Prostate gland (tissue), 2 donors: ENCODE measurements at regions not wholly inside any gene's neighbourhood (a gene's known extent, or its start where the extent isn't known, plus 50 kb on each side); places are given as distances from the start of the nearest gene placed in this dataset.
"Not testable (repeated sequence)": the region's sequence is repeated elsewhere in the genome, so short reads cannot be mapped to it uniquely, and the experiment has no call there.

ENCODE experiments used
- DNase-seq: peaks from one replicate; pipeline ENCODE4 v3.0.0-alpha.2; 2019; ENCODE audit warnings: low spot score
- H3K27ac ChIP-seq, 2 donors: fragments of 200-600 bp; sonication (generic); 2 replicates each; pipeline ENCODE4 v1.5.1; 2017 to 2019
- H3K27me3 ChIP-seq: fragments of 200-600 bp; sonication (generic); replicated peaks from 2 replicates; pipeline ENCODE4 v1.5.1; 2019; ENCODE audit not compliant: insufficient read depth
- H3K36me3 ChIP-seq, 2 donors: fragments of 200-600 bp; sonication (generic); 1 replicate in 1 of 2; 2 replicates in 1 of 2; pipeline versions ENCODE4 v1.5.1 to v1.8.1; 2017 to 2019
- H3K4me1 ChIP-seq: fragments of 200-600 bp; sonication (generic); replicated peaks from 2 replicates; pipeline ENCODE4 v1.5.1; 2019
- H3K4me3 ChIP-seq, 2 donors: fragments of 200-600 bp; sonication (generic); 2 replicates each; pipeline ENCODE4 v1.5.1; 2017 to 2019
- H3K9me3 ChIP-seq: fragments of 200-600 bp; sonication (generic); 2 replicates; pipeline ENCODE4 v1.5.1; 2017
- CTCF ChIP-seq, 4 experiments: fragments of 200-600 bp in 2 of 4; fragments of 450-650 bp in 2 of 4; sonication (generic) in 2 of 4; IDR thresholded peaks; 1 replicate in 3 of 4; 2 replicates in 1 of 4; pipeline ENCODE4 v1.5.1; 2016 to 2019; ENCODE audit warnings: antibody characterized with exemption in 4 of 4, mild to moderate bottlenecking in 2 of 4, moderate library complexity in 2 of 4
- POLR2A ChIP-seq: fragments of 450-650 bp; IDR thresholded peaks from one replicate; pipeline ENCODE4 v1.6.1; 2016; ENCODE audit warnings: antibody characterized with exemption, mild to moderate bottlenecking
- POLR2AphosphoS5 ChIP-seq: sonication (generic); formaldehyde crosslinking; IDR thresholded peaks from one replicate; pipeline ENCODE4 v1.6.1; 2017; ENCODE audit warnings: antibody characterized with exemption
- WGBS: methylation state at CpG from one replicate; pipeline ENCODE4 v1.1.5; 2018; 5-methylcytosine and 5-hydroxymethylcytosine counted together
- intact Hi-C: fragments of 100-400 bp; cut with DNase I; formaldehyde crosslinking; loops from one replicate; pipeline ENCODE4 v1.14.2; 2022

DNA sequence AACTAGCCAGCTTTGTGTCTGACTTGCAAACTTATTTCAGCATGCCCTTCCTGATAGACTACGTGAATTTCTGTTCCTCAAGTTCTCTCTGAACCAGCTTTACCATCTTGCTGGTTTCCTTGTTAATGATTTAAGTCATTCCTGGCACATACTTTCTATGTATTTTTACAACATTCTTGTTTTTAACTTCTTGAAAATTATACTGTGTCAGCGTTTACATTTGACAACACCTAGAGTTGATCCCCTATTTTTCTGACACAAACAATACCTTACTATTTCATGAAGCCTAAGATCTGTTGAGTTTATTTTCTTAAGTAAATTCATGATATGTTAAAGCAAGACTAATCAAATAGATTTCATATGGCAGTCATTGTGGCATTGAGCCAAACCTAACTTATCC is 686.3 kb downstream of the XPNPEP1 start:
- intact Hi-C loops, result no loop called here
- Histone ChIP-seq H3K4me3 (no peak overlapping the region), H3K27ac (no peak overlapping the region), H3K36me3 (no peaks in the 10 kb centered on the region), H3K4me1 (no peaks in the 10 kb centered on the region), H3K27me3 (no peaks in the 10 kb centered on the region), H3K9me3 (no peaks in the 10 kb centered on the region)
- no peak for DNase-seq
- TF ChIP-seq POLR2A (no peak), CTCF (IDR thresholded peaks at IDR 0.05) (no peak), POLR2AphosphoS5 (no peak)
- 35% methylated on average over 2 of the region's 2 CpGs for WGBS

DNA sequence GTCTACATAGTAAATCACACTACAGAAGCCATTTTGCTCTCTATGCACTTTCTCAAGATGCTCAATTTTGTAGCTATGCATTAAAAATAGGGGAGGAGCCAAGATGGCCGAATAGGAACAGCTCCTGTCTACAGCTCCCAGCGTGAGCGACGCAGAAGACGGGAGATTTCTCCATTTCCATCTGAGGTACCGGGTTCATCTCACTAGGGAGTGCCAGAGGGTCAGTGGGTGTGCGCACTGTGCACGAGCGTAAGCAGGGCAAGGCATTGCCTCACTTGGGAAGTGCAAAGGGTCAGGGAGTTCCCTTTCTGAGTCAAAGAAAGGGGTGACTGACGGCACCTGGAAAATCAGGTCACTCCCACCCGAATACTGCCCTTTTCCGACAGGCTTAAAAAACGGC is 699.8 kb downstream of the XPNPEP1 start:
- WGBS, result 94% methylated on average over 13 of the region's 13 CpGs
- DNase-seq, H3K36me3 ChIP-seq, intact Hi-C loops, H3K27me3 ChIP-seq, H3K9me3 ChIP-seq, H3K27ac ChIP-seq, H3K4me3 ChIP-seq, H3K4me1 ChIP-seq: not testable (repeated sequence)

- Histone ChIP-seq H3K4me1 (no peaks in the 10 kb centered on the region), H3K9me3 (no peaks in the 10 kb centered on the region), H3K27ac (no peak overlapping the region), H3K36me3 (no peaks in the 10 kb centered on the region), H3K27me3 (no peaks in the 10 kb centered on the region), H3K4me3 (no peak overlapping the region)
- 97% methylated on average over 2 of the region's 2 CpGs for WGBS
- TF ChIP-seq POLR2AphosphoS5 (no peak), POLR2A (no peak), CTCF (IDR thresholded peaks at IDR 0.05) (no peak)
- no peak for DNase-seq
- intact Hi-C loops, result no loop called here
Measured at GRCh38 chr10:109219935-109220605, 703.2 kb downstream of the XPNPEP1 start.

DNA sequence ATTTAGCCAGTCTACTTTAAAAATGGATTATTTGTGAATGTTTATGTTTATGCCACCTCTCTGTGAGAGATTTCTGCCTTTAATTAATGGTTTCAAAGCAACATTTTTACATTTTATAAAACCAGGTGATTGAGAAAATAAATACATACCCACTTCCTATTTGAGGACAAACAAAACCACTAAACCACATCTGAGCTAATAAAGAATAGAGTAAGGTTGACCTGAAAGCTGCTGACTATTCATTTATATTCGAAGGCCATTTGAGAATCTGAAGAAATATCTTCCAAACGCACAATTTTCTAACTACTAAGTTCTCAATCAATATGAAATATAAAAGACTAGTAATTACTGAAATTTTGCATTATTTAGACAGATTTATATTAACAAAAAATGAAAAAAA is 705.1 kb downstream of the XPNPEP1 start:
- H3K4me3 ChIP-seq, result no peak overlapping the region
- H3K4me1 ChIP-seq, result no peaks in the 10 kb centered on the region
- WGBS, result 86% methylated on average over 2 of the region's 2 CpGs
- H3K36me3 ChIP-seq, result no peaks in the 10 kb centered on the region
- H3K27ac ChIP-seq, result no peak overlapping the region
- intact Hi-C loops, result no loop called here
- DNase-seq, result no peak
- H3K9me3 ChIP-seq, result no peaks in the 10 kb centered on the region
- TF ChIP-seq POLR2A, result no peak
- TF ChIP-seq CTCF (IDR thresholded peaks at IDR 0.05), result no peak
- no peak for TF ChIP-seq POLR2AphosphoS5
- H3K27me3 ChIP-seq, result no peaks in the 10 kb centered on the region

GRCh38 chr10:109215291-109216075 is 707.8 kb downstream of the XPNPEP1 start:
- TF ChIP-seq CTCF (IDR thresholded peaks at IDR 0.05), result no peak
- no peak for TF ChIP-seq POLR2A
- no peak for TF ChIP-seq POLR2AphosphoS5
- H3K4me1 ChIP-seq, result no peaks in the 10 kb centered on the region
- H3K27ac ChIP-seq, result no peak overlapping the region
- no peak overlapping the region for H3K4me3 ChIP-seq
- WGBS, result 80% methylated on average over 3 of the region's 3 CpGs
- no peaks in the 10 kb centered on the region for H3K27me3 ChIP-seq
- no peaks in the 10 kb centered on the region for H3K9me3 ChIP-seq
- intact Hi-C loops, result no loop called here
- no peaks in the 10 kb centered on the region for H3K36me3 ChIP-seq
- no peak for DNase-seq

DNA sequence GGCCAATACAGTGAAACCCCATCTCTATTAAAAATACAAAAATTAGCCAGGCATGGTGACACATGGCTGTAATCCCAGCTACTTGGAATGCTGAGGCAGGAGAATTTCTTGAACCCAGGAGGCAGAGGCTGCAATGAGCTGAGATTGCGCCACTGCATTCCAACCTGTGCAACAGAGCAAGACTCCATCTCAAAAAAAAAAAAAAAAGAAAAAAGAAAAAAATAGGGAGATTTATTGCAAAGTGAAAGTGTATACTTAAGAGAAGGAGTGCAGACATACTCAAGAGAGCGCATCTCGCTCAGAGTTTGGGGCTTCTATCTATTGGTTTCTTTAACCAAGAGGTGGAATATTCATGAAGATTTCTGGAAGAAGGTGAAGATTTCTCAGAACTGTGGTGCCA is 708.4 kb downstream of the XPNPEP1 start:
- WGBS, result 94% methylated on average over 3 of the region's 3 CpGs
- H3K27me3 ChIP-seq, H3K9me3 ChIP-seq, H3K4me1 ChIP-seq, H3K27ac ChIP-seq, DNase-seq, intact Hi-C loops, H3K4me3 ChIP-seq, H3K36me3 ChIP-seq: not testable (repeated sequence)
